HEK293T (cell line): ENCODE measurements at regions not wholly inside any gene's neighbourhood (a gene's known extent, or its start where the extent isn't known, plus 50 kb on each side); places are given as distances from the start of the nearest gene placed in this dataset.

Experiments
- HDGF ChIP-seq: fragments of 450-650 bp; IDR thresholded peaks from 2 replicates; pipeline ENCODE4 v1.6.1; 2017; ENCODE audit warnings: antibody characterized with exemption, borderline replicate concordance
- L3MBTL2 ChIP-seq: fragments of 450-650 bp; conservative IDR thresholded peaks from 2 replicates; pipeline ENCODE4 v1.6.1; 2016; ENCODE audit warnings: mild to moderate bottlenecking

DNA sequence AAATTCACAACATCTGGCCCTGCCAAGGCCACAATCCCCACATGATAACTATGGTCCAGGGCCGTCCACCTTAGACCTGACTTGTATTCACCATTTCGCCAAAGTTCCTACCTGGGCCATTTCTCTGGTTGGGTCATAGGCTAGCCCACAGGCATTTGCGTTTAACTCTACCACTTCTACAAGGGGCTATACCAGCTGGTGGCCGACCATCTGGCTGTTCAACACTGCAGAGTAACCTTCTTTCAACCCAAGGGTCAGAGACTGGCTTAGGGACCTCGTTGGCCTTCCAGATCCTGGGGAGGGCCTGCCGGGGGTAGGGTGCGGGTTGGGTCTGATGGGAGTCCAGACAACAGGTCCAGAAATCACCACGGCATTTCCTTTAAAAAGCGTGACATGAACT, 242.3 kb upstream of the C16orf82 start:
- TF ChIP-seq L3MBTL2 (no peak), HDGF (no peak)
